ENCODE measurements at regions not wholly inside any gene's neighbourhood (a gene's known extent, or its start where the extent isn't known, plus 50 kb on each side); places are given as distances from the start of the nearest gene placed in this dataset.

DNA sequence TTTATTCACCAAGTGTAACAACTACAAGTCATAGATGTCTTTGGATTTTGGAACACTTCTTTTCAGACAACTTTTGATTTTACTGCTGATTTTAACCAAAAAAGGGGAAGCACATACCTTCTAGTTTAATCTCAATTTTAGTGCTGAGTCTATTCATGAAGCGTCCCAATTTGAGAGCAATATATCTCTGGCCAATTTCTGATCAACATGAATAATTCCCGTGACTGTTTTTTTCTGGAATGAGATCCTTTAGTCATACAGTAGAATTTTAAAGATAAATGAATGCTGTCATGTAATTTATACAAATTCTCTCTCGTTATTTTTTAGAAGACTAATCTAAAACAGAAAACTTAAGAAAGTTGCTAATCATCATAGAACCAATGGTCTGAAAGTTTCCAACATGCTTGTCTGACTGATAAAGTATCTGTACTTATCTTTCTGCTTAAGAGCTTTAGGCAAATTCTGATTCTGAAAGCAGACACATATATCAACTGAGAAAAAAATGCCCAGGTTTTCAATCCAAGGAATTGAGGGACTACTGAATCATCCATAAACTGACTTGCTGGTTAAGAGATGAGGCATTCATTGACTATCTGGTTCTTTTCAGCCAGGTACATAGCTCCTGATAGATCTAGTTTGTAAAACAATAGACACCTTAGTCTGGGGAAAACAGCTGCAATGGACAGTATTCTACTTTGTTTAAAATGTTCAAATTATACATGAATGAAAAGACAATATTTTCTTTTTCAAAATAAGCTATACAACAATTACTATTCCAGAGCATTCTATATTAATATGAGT is 657.5 kb downstream of the RFPL4B start:
- H3K4me3 ChIP-seq (ENCODE audit: low read depth, low read length) = no peak overlapping the region
- TF ChIP-seq, protein P1, sequence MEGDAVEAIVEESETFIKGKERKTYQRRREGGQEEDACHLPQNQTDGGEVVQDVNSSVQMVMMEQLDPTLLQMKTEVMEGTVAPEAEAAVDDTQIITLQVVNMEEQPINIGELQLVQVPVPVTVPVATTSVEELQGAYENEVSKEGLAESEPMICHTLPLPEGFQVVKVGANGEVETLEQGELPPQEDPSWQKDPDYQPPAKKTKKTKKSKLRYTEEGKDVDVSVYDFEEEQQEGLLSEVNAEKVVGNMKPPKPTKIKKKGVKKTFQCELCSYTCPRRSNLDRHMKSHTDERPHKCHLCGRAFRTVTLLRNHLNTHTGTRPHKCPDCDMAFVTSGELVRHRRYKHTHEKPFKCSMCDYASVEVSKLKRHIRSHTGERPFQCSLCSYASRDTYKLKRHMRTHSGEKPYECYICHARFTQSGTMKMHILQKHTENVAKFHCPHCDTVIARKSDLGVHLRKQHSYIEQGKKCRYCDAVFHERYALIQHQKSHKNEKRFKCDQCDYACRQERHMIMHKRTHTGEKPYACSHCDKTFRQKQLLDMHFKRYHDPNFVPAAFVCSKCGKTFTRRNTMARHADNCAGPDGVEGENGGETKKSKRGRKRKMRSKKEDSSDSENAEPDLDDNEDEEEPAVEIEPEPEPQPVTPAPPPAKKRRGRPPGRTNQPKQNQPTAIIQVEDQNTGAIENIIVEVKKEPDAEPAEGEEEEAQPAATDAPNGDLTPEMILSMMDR (IDR thresholded peaks at IDR 0.05; ENCODE audit: insufficient read depth, low read depth, low read length, missing control alignments) = no peak
- no peak for DNase-seq (ENCODE audit: low read depth)

DNA sequence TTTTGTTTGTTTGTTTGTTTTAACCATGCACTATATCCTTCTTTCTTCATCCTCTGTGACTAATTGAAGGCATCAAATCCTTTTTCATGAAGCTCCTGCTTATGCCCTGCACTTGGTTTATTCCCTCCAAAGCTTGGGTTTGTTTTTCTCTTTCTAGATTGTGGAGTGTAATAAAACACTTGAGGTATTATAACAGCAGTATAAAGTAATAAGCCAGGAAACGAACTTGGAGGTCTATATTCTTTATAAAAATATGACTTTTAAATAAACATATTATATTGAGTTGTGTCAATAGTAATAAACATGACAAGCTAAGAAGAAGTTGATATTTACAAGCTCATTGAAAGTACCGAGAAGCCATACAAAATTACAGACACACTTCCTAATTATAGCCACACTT is 659.4 kb downstream of the RFPL4B start:
- no peak for DNase-seq (ENCODE audit: low read depth)
- H3K4me3 ChIP-seq (ENCODE audit: low read depth, low read length) = no peak overlapping the region
- TF ChIP-seq, protein P1 (IDR thresholded peaks at IDR 0.05; ENCODE audit: insufficient read depth, low read depth, low read length, missing control alignments) = no peak

DNA sequence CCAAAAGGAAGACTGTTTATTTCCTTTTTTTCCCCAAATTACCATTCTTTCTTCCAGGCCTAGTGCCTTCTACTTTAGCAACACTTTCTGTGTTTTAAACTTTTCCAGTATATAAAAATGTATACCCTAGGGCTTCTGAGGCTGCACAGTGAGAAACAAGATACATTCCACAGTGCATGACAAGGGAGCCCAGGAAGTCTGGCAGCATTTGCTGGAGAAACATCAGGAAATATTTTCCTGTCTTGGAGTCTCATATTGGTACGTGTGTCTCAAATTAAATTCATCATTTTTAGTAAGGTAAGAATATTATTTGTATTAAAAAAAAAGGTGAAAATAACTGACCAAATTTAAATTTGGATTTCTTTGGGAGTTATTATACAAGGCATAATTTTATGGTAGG is 662.6 kb downstream of the RFPL4B start:
- no peak for DNase-seq (ENCODE audit: low read depth)
- TF ChIP-seq, protein P1 (IDR thresholded peaks at IDR 0.05; ENCODE audit: insufficient read depth, low read depth, low read length, missing control alignments) = no peak

DNA sequence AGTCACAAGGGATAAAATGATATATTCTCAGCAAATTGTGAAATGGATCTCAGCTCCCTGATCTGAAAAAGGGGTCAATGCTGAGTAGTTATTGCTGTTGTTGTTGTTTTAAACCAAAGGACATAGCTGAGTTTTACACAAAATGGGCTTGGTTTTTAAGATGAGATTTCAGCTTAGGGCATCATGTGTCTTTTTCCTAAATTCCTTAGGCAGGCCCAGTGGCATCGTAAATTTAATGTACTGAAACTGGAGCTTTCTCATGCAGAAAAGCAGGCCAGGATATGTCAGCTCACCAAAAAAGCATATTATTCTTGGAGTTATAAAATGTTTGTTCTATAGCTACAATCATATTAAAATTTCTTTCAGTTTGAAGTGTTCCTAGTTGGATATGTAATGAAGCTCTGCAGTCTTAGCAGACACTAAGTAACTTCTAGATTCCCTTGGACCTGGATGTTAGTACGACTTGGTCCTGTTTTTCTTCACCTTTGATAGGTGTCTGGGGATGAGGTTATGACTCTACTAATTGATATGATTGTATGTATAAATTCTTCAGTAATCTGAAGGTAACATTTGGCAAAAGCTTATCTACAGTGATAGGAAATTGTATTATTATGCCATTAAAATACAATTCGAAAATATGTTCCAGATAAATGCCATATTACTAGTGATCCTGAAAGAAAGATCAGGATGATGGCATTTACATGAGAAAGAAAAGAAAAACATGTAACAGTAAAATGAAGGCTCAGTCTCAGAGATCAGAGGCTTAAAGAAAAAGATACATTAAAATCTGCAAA is 663.3 kb downstream of the RFPL4B start:
- no peak overlapping the region for H3K4me3 ChIP-seq (ENCODE audit: low read depth, low read length)
- TF ChIP-seq, protein P1 (IDR thresholded peaks at IDR 0.05; ENCODE audit: insufficient read depth, low read depth, low read length, missing control alignments) = no peak
- DNase-seq (ENCODE audit: low read depth) = no peak

More for the DNA sequence above, 662.6 kb downstream of the RFPL4B start:
- no peak overlapping the region for H3K4me3 ChIP-seq (ENCODE audit: low read depth, low read length)

DNA sequence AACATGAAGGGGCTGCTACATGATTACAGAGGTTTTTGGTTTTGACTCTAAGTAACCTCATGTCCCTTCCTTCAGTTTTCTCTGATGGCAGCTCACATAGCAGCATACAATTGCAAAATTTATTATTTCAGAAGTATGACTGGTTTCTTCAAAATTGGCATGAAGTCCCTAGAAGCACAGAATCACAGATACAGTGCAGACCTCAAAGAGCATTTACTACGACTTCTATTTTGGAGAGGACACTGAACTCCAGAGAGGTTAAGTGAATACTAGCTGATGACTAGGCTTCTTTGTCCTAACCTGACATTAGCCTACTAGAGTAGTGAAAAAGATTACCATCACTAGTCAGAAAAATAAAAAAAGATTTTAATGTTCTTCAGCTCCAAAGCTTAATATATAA is 664.3 kb downstream of the RFPL4B start:
- TF ChIP-seq, protein P1 (IDR thresholded peaks at IDR 0.05; ENCODE audit: insufficient read depth, low read depth, low read length, missing control alignments) = no peak
- no peak for DNase-seq (ENCODE audit: low read depth)
- no peak overlapping the region for H3K4me3 ChIP-seq (ENCODE audit: low read depth, low read length)

DNA sequence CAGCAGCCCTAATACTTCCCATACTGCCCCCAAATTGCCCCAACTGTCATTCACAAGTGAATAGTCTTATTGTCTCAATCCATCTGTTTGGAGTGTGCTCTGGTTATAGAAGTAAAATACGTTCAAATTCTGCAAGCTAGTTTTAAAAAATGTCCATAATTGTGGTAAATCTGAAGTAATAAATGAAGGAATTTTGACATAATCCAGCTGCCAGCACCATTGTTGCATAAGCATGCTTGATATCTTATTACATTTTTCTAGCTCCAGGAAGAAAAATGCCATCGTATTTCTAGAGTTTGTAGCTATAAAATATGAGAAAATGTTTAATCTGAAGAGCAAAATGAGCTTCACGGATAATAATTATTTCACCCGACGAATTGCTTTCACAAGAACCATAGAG is 664.7 kb downstream of the RFPL4B start:
- TF ChIP-seq, protein P1 (IDR thresholded peaks at IDR 0.05; ENCODE audit: insufficient read depth, low read depth, low read length, missing control alignments) = no peak
- no peak overlapping the region for H3K4me3 ChIP-seq (ENCODE audit: low read depth, low read length)
- DNase-seq (ENCODE audit: low read depth) = no peak

Measured in GM12865 (cell line).